H1 (cell line): ENCODE measurements at regions not wholly inside any gene's neighbourhood (a gene's known extent, or its start where the extent isn't known, plus 50 kb on each side); places are given as distances from the start of the nearest gene placed in this dataset.

Experiments used
- BRCA1 ChIP-seq: IDR thresholded peaks from 2 replicates; pipeline ENCODE4 v1.6.1; 2012; ENCODE audit warnings: low read depth, low read length, improper control_type of control experiment
- TAF1 ChIP-seq: IDR thresholded peaks from 2 replicates; pipeline ENCODE4 v1.6.1; 2011; ENCODE audit warnings: mild to moderate bottlenecking, low read depth, low read length
- TF ChIP-seq, protein P1 (sequence below): IDR thresholded peaks from 2 replicates; pipeline ENCODE4 v1.6.1; 2012; ENCODE audit warnings: low read length, inconsistent platforms

GRCh38 chr12:47376927-47377326 lies 297.2 kb upstream of the AMIGO2 start (continued):
- TF ChIP-seq, protein P1, sequence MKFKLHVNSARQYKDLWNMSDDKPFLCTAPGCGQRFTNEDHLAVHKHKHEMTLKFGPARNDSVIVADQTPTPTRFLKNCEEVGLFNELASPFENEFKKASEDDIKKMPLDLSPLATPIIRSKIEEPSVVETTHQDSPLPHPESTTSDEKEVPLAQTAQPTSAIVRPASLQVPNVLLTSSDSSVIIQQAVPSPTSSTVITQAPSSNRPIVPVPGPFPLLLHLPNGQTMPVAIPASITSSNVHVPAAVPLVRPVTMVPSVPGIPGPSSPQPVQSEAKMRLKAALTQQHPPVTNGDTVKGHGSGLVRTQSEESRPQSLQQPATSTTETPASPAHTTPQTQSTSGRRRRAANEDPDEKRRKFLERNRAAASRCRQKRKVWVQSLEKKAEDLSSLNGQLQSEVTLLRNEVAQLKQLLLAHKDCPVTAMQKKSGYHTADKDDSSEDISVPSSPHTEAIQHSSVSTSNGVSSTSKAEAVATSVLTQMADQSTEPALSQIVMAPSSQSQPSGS = no peak
- TF ChIP-seq TAF1 (no peak), BRCA1 (no peak)
